ENCODE measurements at regions not wholly inside any gene's neighbourhood (a gene's known extent, or its start where the extent isn't known, plus 50 kb on each side); places are given as distances from the start of the nearest gene placed in this dataset.

GRCh38 chr6:145405006-145405551 is 330.2 kb downstream of the EPM2A start:
- Histone ChIP-seq H2AFZ (ENCODE audit: low read length) (no peak overlapping the region), H3K4me2 (ENCODE audit: low read length) (no peak overlapping the region), H3K9me3 (ENCODE audit: low read length) (no peaks in the 10 kb centered on the region), H3K27ac (ENCODE audit: low read depth, low read length, poor library complexity, severe bottlenecking) (no peak overlapping the region), H3K27me3 (ENCODE audit: insufficient read depth, low read length) (no peaks in the 10 kb centered on the region), H3F3A (ENCODE audit: insufficient read depth, low read length) (no peaks in the 10 kb centered on the region), H3K79me2 (ENCODE audit: insufficient read depth, low read length) (no peaks in the 10 kb centered on the region), H4K20me1 (ENCODE audit: insufficient read depth, low read length) (no peaks in the 10 kb centered on the region), H3K9me2 (ENCODE audit: low read depth, low read length) (no peaks in the 10 kb centered on the region), H3K4me3 (ENCODE audit: low read depth, low read length, poor library complexity, severe bottlenecking) (no peak overlapping the region), H3K4me1 (ENCODE audit: insufficient read depth, low read length, severe bottlenecking) (no peaks in the 10 kb centered on the region), H3K36me3 (ENCODE audit: insufficient read depth, low read length) (no peaks in the 10 kb centered on the region), H3K9ac (ENCODE audit: low read length) (no peak overlapping the region)
- TF ChIP-seq EZH2 (IDR thresholded peaks at IDR 0.05; ENCODE audit: borderline replicate concordance, low read length) (no peak), CTCF (IDR thresholded peaks at IDR 0.05; ENCODE audit: low read length) (no peak)

GRCh38 chr6:145406783-145407182 is 328.5 kb downstream of the EPM2A start:
- Histone ChIP-seq H4K20me1 (ENCODE audit: insufficient read depth, low read length) (no peaks in the 10 kb centered on the region), H3K27me3 (ENCODE audit: insufficient read depth, low read length) (no peaks in the 10 kb centered on the region), H3K79me2 (ENCODE audit: insufficient read depth, low read length) (no peaks in the 10 kb centered on the region), H3F3A (ENCODE audit: insufficient read depth, low read length) (no peaks in the 10 kb centered on the region), H3K9me2 (ENCODE audit: low read depth, low read length) (no peaks in the 10 kb centered on the region), H3K36me3 (ENCODE audit: insufficient read depth, low read length) (no peaks in the 10 kb centered on the region), H2AFZ (ENCODE audit: low read length) (no peak overlapping the region), H3K9ac (ENCODE audit: low read length) (no peak overlapping the region), H3K4me3 (ENCODE audit: low read depth, low read length, poor library complexity, severe bottlenecking) (no peak overlapping the region), H3K9me3 (ENCODE audit: low read length) (no peaks in the 10 kb centered on the region), H3K4me1 (ENCODE audit: insufficient read depth, low read length, severe bottlenecking) (no peaks in the 10 kb centered on the region), H3K27ac (ENCODE audit: low read depth, low read length, poor library complexity, severe bottlenecking) (no peak overlapping the region), H3K4me2 (ENCODE audit: low read length) (no peak overlapping the region)
- TF ChIP-seq CTCF (IDR thresholded peaks at IDR 0.05; ENCODE audit: low read length): no peak
- no peak for TF ChIP-seq EZH2 (IDR thresholded peaks at IDR 0.05; ENCODE audit: borderline replicate concordance, low read length)

- Histone ChIP-seq H3K9me2 (ENCODE audit: low read depth, low read length) (no peaks in the 10 kb centered on the region), H3K27ac (ENCODE audit: low read depth, low read length, poor library complexity, severe bottlenecking) (no peak overlapping the region), H3K79me2 (ENCODE audit: insufficient read depth, low read length) (no peaks in the 10 kb centered on the region), H3K4me2 (ENCODE audit: low read length) (no peak overlapping the region), H3K27me3 (ENCODE audit: insufficient read depth, low read length) (no peaks in the 10 kb centered on the region), H3K9me3 (ENCODE audit: low read length) (no peaks in the 10 kb centered on the region), H3F3A (ENCODE audit: insufficient read depth, low read length) (no peaks in the 10 kb centered on the region), H2AFZ (ENCODE audit: low read length) (no peak overlapping the region), H3K4me1 (ENCODE audit: insufficient read depth, low read length, severe bottlenecking) (no peaks in the 10 kb centered on the region), H3K9ac (ENCODE audit: low read length) (no peak overlapping the region), H4K20me1 (ENCODE audit: insufficient read depth, low read length) (no peaks in the 10 kb centered on the region), H3K36me3 (ENCODE audit: insufficient read depth, low read length) (no peaks in the 10 kb centered on the region), H3K4me3 (ENCODE audit: low read depth, low read length, poor library complexity, severe bottlenecking) (no peak overlapping the region)
- TF ChIP-seq EZH2 (IDR thresholded peaks at IDR 0.05; ENCODE audit: borderline replicate concordance, low read length) (no peak), CTCF (IDR thresholded peaks at IDR 0.05; ENCODE audit: low read length) (no peak)
Observed at GRCh38 chr6:145415616-145416015, 319.7 kb downstream of the EPM2A start.

Measured in OCI-LY1 (cell line).